HCT116 (cell line): ENCODE measurements at regions not wholly inside any gene's neighbourhood (a gene's known extent, or its start where the extent isn't known, plus 50 kb on each side); places are given as distances from the start of the nearest gene placed in this dataset.

Experiments used
- CTCF ChIP-seq, 3 experiments: fragments of 200-600 bp in 1 of 3; sonication (generic) in 1 of 3; IDR thresholded peaks in 2 of 3; conservative IDR thresholded peaks in 1 of 3; 2 replicates each; pipeline ENCODE4 v1.5.1; 2012 to 2017; ENCODE audit warnings: low read depth in 2 of 3, low read length in 2 of 3, antibody characterized with exemption in 1 of 3, borderline replicate concordance in 1 of 3, control low read depth in 1 of 3, mild to moderate bottlenecking in 1 of 3, mixed read lengths in 1 of 3, mixed run types in 1 of 3, moderate library complexity in 1 of 3; ENCODE audit not compliant: insufficient read depth in 1 of 3
- EGR1 ChIP-seq: IDR thresholded peaks from 2 replicates; pipeline ENCODE4 v1.6.1; 2012; ENCODE audit warnings: low read depth
- EZH2 ChIP-seq: fragments of 200-600 bp; sonication (generic); IDR thresholded peaks from 2 replicates; pipeline ENCODE4 v1.6.1; 2017; ENCODE audit warnings: antibody characterized with exemption, mixed run types
- POLR2A ChIP-seq: IDR thresholded peaks from 2 replicates; pipeline ENCODE4 v1.7.0; 2011; ENCODE audit warnings: borderline replicate concordance; ENCODE audit not compliant: insufficient read depth, insufficient read length; ENCODE audit errors: extremely low read depth
- SIN3A ChIP-seq: IDR thresholded peaks from 2 replicates; pipeline ENCODE4 v1.6.1; 2012; ENCODE audit warnings: low read depth
- SP1 ChIP-seq: IDR thresholded peaks from 2 replicates; pipeline ENCODE4 v1.6.1; 2012; ENCODE audit warnings: low read depth
- TF ChIP-seq, protein P1 (sequence below): IDR thresholded peaks from 2 replicates; pipeline ENCODE4 v1.6.1; 2012

DNA sequence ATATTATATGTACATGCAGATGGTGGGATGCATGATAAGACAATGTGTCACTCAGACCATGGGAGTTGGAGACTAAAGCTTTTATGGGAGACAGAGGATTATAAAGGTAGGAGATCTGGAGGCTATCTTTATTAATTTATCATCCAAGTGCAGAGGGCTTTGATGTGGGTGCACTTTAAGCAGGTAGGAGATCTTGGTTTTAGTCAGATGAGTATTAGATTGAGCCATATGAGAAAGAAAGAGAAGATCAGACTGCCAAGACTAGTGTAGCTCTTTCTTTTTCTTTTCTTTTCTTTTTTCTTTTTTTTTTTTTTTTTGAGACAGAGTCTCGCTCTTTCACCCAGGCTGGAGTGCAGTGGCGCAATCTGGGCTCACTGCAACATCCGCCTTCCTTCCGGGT, 84.9 kb upstream of the CAMK2D start:
- TF ChIP-seq SP1 (no peak), CTCF (IDR thresholded peaks at IDR 0.05 in 2 of 3, conservative IDR thresholded peaks at IDR 0.05 in 1 of 3; ENCODE audit: borderline replicate concordance in 1 of 3, insufficient read depth in 1 of 3, low read depth in 2 of 3, low read length in 2 of 3) (no peak), SIN3A (no peak), POLR2A (no peak), EZH2 (no peak), EGR1 (no peak)
- TF ChIP-seq, protein P1, sequence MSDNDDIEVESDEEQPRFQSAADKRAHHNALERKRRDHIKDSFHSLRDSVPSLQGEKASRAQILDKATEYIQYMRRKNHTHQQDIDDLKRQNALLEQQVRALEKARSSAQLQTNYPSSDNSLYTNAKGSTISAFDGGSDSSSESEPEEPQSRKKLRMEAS = no peak
